ENCODE measurements at regions not wholly inside any gene's neighbourhood (a gene's known extent, or its start where the extent isn't known, plus 50 kb on each side); places are given as distances from the start of the nearest gene placed in this dataset.

GRCh38 chr12:4012977-4013968 is 140.1 kb upstream of the PARP11 start:
- DNase-seq, result no peak

GRCh38 chr12:4012073-4012472 is 138.9 kb upstream of the PARP11 start:
- no peak for DNase-seq

- no peak for DNase-seq
Measured at GRCh38 chr12:4011597-4011996, 138.4 kb upstream of the PARP11 start.

GRCh38 chr12:4009979-4010704 is 136.9 kb upstream of the PARP11 start:
- no peak for DNase-seq

- no peak for DNase-seq
Measured at GRCh38 chr12:4006743-4007142, 133.5 kb upstream of the PARP11 start.

GRCh38 chr12:4005851-4006430 is 132.7 kb upstream of the PARP11 start:
- DNase-seq, result no peak

- DNase-seq, result no peak
Measured at GRCh38 chr12:4003576-4003975, 130.4 kb upstream of the PARP11 start.

GRCh38 chr12:4002601-4003000 is 129.4 kb upstream of the PARP11 start:
- no peak for DNase-seq

GRCh38 chr12:4001841-4002240 is 128.6 kb upstream of the PARP11 start:
- no peak for DNase-seq

GRCh38 chr12:4001031-4001430 is 127.8 kb upstream of the PARP11 start:
- no peak for DNase-seq

GRCh38 chr12:3999904-4000303 is 126.7 kb upstream of the PARP11 start:
- DNase-seq, result no peak

- peak in 2 of 6 experiments; percentile 5 to 6 for DNase-seq
Measured at GRCh38 chr12:3998968-3999792, 126.0 kb upstream of the PARP11 start.

GRCh38 chr12:3998397-3998796 is 125.2 kb upstream of the PARP11 start:
- DNase-seq, result no peak

- no peak for DNase-seq
Measured at GRCh38 chr12:3996322-3996721, 123.1 kb upstream of the PARP11 start.

GRCh38 chr12:3995306-3995705 is 122.1 kb upstream of the PARP11 start:
- no peak for DNase-seq

GRCh38 chr12:3994500-3994899 is 121.3 kb upstream of the PARP11 start:
- DNase-seq, result no peak

GRCh38 chr12:3992945-3993344 is 119.7 kb upstream of the PARP11 start:
- no peak for DNase-seq

- DNase-seq, result no peak
Measured at GRCh38 chr12:3991798-3992580, 118.8 kb upstream of the PARP11 start.

GRCh38 chr12:3990501-3991280 is 117.5 kb upstream of the PARP11 start:
- no peak for DNase-seq

- no peak for DNase-seq
Measured at GRCh38 chr12:3989218-3989550, 116.0 kb upstream of the PARP11 start.
